ENCODE measurements at regions not wholly inside any gene's neighbourhood (a gene's known extent, or its start where the extent isn't known, plus 50 kb on each side); places are given as distances from the start of the nearest gene placed in this dataset.

DNA sequence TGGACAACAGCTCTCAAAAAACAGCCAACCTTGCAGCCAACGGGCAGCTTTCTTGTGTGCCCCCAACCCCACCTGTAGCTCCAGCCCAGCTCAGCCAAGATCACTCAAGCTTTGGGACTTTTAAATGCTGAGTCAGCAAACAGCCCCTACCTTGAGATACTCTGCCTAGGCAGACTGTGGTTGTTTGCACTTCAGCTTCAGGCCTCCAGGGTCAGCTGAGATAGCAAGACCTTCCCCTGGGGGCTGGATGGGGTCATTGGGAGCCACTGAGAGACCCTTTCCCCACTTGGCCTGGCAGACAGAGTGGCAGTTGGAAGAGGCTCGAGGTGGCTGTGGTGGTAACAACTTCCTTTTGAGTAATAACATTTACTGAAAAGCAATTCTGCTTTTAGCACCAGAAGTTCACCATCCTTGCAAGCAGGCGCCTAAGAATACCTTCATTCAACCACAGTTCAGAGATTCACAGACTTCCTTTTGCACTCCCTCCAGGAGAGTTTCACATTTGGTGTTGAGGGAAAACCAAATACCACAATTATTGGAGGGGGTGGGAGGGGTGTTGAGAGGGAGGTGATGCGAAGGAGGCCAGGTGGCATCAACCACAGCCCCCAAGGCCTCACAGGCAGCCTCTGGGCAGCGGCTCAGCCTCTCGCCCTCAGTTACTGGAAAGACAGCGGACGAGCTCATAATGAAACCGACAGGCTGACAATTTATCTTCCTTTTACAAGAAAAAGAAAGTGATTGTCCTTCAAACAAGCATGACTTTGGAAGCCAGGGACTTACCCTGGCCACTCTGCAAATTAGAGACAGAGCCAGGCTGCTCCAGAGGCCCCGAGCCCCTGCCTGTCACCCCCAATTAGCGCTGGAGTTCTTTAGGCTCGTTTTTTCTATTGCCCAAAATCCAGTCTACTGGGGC lies 148.1 kb downstream of the CEBPB start (continued):
- TF ChIP-seq, protein P1, sequence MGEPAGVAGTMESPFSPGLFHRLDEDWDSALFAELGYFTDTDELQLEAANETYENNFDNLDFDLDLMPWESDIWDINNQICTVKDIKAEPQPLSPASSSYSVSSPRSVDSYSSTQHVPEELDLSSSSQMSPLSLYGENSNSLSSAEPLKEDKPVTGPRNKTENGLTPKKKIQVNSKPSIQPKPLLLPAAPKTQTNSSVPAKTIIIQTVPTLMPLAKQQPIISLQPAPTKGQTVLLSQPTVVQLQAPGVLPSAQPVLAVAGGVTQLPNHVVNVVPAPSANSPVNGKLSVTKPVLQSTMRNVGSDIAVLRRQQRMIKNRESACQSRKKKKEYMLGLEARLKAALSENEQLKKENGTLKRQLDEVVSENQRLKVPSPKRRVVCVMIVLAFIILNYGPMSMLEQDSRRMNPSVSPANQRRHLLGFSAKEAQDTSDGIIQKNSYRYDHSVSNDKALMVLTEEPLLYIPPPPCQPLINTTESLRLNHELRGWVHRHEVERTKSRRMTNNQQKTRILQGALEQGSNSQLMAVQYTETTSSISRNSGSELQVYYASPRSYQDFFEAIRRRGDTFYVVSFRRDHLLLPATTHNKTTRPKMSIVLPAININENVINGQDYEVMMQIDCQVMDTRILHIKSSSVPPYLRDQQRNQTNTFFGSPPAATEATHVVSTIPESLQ (CRISPR knock-in tag; IDR thresholded peaks at IDR 0.05), result no peak
- no peak for TF ChIP-seq PCBP2 (IDR thresholded peaks at IDR 0.05; ENCODE audit: low read depth, low read length, poor library complexity, severe bottlenecking)
- no peak for TF ChIP-seq SMAD1 (IDR thresholded peaks at IDR 0.05; ENCODE audit: low read depth, low read length, partially characterized antibody)
- TF ChIP-seq ZNF311 (CRISPR knock-in tag; IDR thresholded peaks at IDR 0.05), result no peak
- TF ChIP-seq PPARD (CRISPR knock-in tag; IDR thresholded peaks at IDR 0.05), result no peak
- TF ChIP-seq POLR3G (IDR thresholded peaks at IDR 0.05; ENCODE audit: extremely low read depth, insufficient read length, insufficient replicate concordance), result no peak
- no peak for TF ChIP-seq HLTF (IDR thresholded peaks at IDR 0.05)
- no peak for TF ChIP-seq U2AF2 (optimal IDR thresholded peaks at IDR 0.05; ENCODE audit: low read depth, low read length)
- TF ChIP-seq ZNF668 (CRISPR knock-in tag; IDR thresholded peaks at IDR 0.05), result no peak
- no peak for TF ChIP-seq KLF1 (tag; IDR thresholded peaks at IDR 0.05)
- TF ChIP-seq, protein P2, sequence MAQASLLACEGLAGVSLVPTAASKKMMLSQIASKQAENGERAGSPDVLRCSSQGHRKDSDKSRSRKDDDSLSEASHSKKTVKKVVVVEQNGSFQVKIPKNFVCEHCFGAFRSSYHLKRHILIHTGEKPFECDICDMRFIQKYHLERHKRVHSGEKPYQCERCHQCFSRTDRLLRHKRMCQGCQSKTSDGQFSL (CRISPR knock-in tag; IDR thresholded peaks at IDR 0.05), result no peak
- TF ChIP-seq, protein P2 (tag; IDR thresholded peaks at IDR 0.05), result no peak
- TF ChIP-seq MYC (IDR thresholded peaks at IDR 0.05; ENCODE audit: low read depth, low read length), result no peak
- no peak for TF ChIP-seq MYC (CRISPR knock-in tag; IDR thresholded peaks at IDR 0.05; ENCODE audit: borderline replicate concordance, low read depth)
- no peak for TF ChIP-seq CCNT2 (IDR thresholded peaks at IDR 0.05; ENCODE audit: borderline replicate concordance, extremely low read depth, insufficient read length, low read depth, low read length)
- TF ChIP-seq CREM (IDR thresholded peaks at IDR 0.05; ENCODE audit: low read depth), result no peak
- TF ChIP-seq SOX6 (IDR thresholded peaks at IDR 0.05), result no peak
- TF ChIP-seq SREBF2 (CRISPR knock-in tag; IDR thresholded peaks at IDR 0.05), result no peak
- TF ChIP-seq SMARCA4 (IDR thresholded peaks at IDR 0.05), result 0 out of 2 replicates have a peak, but pooled peaks have one; percentile 25
- no peak for TF ChIP-seq ZNF431 (CRISPR knock-in tag; IDR thresholded peaks at IDR 0.05)
- no peak for TF ChIP-seq ZNF212 (CRISPR knock-in tag; IDR thresholded peaks at IDR 0.05)
- no peak for TF ChIP-seq CBX1 (IDR thresholded peaks at IDR 0.05; ENCODE audit: low read depth)
- TF ChIP-seq MTA3 (IDR thresholded peaks at IDR 0.05; ENCODE audit: borderline replicate concordance), result no peak
- TF ChIP-seq, protein P3, sequence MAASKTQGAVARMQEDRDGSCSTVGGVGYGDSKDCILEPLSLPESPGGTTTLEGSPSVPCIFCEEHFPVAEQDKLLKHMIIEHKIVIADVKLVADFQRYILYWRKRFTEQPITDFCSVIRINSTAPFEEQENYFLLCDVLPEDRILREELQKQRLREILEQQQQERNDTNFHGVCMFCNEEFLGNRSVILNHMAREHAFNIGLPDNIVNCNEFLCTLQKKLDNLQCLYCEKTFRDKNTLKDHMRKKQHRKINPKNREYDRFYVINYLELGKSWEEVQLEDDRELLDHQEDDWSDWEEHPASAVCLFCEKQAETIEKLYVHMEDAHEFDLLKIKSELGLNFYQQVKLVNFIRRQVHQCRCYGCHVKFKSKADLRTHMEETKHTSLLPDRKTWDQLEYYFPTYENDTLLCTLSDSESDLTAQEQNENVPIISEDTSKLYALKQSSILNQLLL (CRISPR knock-in tag; IDR thresholded peaks at IDR 0.05; ENCODE audit: borderline replicate concordance), result no peak

Data from K562 (cell line).